ENCODE measurements at regions not wholly inside any gene's neighbourhood (a gene's known extent, or its start where the extent isn't known, plus 50 kb on each side); places are given as distances from the start of the nearest gene placed in this dataset.

- TF ChIP-seq, protein P1, sequence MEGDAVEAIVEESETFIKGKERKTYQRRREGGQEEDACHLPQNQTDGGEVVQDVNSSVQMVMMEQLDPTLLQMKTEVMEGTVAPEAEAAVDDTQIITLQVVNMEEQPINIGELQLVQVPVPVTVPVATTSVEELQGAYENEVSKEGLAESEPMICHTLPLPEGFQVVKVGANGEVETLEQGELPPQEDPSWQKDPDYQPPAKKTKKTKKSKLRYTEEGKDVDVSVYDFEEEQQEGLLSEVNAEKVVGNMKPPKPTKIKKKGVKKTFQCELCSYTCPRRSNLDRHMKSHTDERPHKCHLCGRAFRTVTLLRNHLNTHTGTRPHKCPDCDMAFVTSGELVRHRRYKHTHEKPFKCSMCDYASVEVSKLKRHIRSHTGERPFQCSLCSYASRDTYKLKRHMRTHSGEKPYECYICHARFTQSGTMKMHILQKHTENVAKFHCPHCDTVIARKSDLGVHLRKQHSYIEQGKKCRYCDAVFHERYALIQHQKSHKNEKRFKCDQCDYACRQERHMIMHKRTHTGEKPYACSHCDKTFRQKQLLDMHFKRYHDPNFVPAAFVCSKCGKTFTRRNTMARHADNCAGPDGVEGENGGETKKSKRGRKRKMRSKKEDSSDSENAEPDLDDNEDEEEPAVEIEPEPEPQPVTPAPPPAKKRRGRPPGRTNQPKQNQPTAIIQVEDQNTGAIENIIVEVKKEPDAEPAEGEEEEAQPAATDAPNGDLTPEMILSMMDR (IDR thresholded peaks at IDR 0.05) = no peak
- no peak for TF ChIP-seq POLR2A (IDR thresholded peaks at IDR 0.05)
Observed at GRCh38 chr2:204051984-204052556, 115.5 kb downstream of the ICOS start.

Data from uterus (tissue), 2 donors.